PC-3 (cell line): ENCODE measurements at regions not wholly inside any gene's neighbourhood (a gene's known extent, or its start where the extent isn't known, plus 50 kb on each side); places are given as distances from the start of the nearest gene placed in this dataset.

ENCODE experiments used
- CTCF ChIP-seq: fragments of 300-600 bp; sonication (generic); conservative IDR thresholded peaks from 2 replicates; pipeline ENCODE4 v1.5.1; 2017; ENCODE audit warnings: antibody characterized with exemption, low read depth, mild to moderate bottlenecking, low read length
- EZH2 ChIP-seq: fragments of 300-600 bp; sonication (generic); IDR thresholded peaks from one replicate; pipeline ENCODE4 v1.6.1; 2017; ENCODE audit warnings: antibody characterized with exemption, mild to moderate bottlenecking, low read length; ENCODE audit not compliant: unreplicated experiment

- no peak for TF ChIP-seq EZH2
- peak; percentile 29; the same call in 1 of the 2 replicates for TF ChIP-seq CTCF
Observed at GRCh38 chr14:29273513-29273912, 506.9 kb downstream of the FOXG1 start.
